M059J (cell line): ENCODE measurements at regions not wholly inside any gene's neighbourhood (a gene's known extent, or its start where the extent isn't known, plus 50 kb on each side); places are given as distances from the start of the nearest gene placed in this dataset.
A peak's percentile ranks its signal among the peaks of the same experiment; 100 is the strongest.

Experiments used
- DNase-seq: peaks from one replicate; pipeline ENCODE4 v3.0.0-alpha.2; 2012; ENCODE audit warnings: low read depth

DNA sequence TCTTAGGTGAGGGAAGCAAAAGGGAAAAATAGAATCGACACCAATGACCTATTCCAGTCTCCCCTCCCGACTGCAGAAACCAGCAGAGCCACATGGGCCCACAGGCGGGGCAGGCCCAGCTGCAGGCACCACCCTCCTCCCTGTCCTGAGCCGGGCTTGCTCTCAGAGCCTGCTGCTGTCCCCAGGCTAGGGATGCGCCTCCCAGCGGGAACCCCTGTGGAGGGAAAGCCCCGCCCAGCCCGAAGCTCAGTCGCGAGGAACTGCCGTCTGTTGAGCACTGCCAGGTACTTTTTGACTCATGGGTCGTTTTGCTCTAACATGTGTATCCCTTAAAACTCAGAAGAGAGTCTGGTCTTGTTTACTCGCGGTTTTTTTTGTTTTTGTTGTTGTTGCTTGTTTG is 124.5 kb upstream of the RET start:
- peak; percentile 10 for DNase-seq

- no peak for DNase-seq
Observed at GRCh38 chr10:42952931-42953683, 123.8 kb upstream of the RET start.

DNA sequence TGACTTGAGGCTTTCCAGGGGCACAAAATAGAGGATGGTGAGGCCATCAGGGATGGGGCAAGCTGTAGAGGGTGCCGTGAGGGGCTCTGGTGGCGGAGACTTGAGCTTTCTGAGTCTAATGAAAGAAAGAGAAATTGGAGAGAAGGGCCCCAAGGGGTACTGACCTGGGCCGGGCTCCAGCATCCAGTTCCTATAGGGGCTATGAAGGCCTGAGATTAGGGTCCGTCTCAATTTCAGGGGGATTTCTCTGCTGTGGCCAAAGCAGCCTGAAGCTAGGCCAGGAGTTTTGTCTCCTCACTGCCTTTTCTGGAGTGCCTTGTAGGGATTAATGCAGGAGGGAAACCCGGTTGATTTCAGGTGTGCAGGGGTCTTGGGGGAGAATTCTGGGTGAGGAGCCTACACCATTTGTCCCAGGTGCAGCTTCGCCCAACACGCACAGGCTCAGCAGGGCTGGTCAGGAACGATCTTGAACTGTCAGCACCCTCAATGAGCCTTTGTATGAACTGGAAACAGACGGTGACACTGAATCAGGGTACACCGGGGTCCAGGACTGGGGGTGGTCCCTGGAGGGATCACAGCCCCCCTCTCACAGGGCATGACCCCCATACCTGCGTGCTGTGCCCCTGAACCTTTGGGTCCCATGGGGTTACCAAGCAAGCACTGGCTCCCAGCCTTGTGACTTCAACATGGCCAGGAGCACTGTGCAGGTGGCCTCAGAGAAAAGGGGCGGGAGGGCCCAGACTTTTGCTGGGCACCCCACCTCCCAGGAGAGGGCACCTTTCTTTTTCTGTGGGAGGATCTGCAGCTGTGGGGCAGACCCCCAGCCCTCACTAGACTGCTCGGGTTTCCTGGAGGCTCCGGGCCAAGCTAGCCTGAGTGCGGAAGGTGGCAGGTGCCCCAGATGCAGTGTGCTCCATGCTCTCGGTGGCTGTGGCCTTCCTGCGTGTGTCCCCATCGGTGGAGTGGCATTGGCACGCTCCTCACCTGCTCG is 122.9 kb upstream of the RET start:
- DNase-seq = no peak

DNA sequence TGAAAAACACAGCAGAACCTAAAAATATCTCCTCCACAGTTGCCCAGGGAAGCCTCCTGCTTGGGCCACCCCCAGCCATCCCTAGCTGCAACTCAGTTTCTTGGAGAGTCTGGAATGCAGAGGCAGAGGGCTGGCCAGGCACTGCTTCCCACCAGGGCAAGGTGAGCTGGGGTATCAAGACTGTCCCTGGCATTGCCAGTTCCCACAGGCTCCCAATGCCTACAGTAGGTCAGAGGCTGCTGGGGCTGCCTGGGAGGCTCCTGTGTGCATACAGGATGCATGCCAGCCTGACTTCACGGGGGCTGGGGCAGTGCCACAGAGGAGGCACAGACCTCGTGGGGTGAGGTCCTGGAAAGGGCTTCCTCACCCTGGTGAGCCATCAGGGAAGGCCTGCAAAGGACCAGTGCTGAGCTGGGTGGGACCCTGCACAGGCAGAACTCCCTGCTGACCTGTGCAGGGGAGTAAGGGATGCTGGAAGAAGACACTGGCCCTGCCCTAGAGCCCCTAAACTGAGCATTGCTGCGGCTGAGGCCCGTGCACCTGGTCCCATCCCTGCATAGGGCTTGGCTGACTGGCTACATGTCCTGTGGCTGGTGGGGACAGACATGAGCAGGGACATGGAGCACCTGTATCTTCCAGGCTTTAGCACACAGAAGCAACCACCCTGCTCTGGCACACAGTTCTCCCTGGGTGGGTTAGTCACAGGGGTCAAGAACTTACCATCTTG is 121.9 kb upstream of the RET start:
- no peak for DNase-seq

DNA sequence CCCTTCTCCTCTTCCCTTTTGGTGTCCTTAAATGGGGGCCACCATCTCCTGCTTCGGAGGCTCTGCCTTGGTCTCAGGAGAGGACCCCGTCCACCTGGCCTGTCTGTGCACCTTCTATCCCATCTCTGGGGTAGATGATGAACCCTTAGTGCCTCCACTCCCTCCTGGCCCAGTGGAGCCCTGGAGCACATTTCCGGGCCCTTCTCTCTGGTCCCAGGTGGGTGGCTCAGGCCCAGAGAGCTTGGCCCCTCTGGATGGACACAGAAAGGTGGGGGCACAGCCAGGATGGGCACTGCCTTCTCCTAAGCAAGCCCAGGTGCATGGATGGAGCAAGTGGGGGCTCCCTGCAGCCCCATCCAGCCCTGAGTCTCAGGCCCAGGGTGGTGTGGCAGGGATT is 121.4 kb upstream of the RET start:
- DNase-seq = no peak

- DNase-seq = no peak
Observed at GRCh38 chr10:42956045-42956444, 120.8 kb upstream of the RET start.

GRCh38 chr10:42958142-42958868 is 118.6 kb upstream of the RET start:
- DNase-seq = no peak

DNA sequence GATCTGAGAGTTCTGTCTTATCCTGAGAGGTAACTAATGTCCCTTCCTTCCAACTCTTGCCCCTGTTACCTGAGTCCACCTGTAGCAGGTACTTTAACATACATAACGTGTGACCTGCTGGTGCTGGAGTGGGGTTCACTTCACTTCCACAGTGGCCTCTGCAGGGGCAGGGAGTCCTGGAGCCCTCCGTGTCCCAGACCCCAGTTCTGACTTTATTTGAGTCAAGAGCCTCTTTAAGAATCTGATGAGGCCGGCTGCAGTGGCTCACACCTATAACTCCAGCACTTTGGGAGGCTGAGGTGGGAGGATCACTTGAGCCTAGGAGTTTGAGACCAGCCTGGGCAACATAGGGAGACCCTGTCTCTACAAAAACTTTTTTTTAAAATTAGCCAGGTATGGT is 117.0 kb upstream of the RET start:
- no peak for DNase-seq

GRCh38 chr10:42960491-42960990 is 116.3 kb upstream of the RET start:
- peak; percentile 67 for DNase-seq

DNA sequence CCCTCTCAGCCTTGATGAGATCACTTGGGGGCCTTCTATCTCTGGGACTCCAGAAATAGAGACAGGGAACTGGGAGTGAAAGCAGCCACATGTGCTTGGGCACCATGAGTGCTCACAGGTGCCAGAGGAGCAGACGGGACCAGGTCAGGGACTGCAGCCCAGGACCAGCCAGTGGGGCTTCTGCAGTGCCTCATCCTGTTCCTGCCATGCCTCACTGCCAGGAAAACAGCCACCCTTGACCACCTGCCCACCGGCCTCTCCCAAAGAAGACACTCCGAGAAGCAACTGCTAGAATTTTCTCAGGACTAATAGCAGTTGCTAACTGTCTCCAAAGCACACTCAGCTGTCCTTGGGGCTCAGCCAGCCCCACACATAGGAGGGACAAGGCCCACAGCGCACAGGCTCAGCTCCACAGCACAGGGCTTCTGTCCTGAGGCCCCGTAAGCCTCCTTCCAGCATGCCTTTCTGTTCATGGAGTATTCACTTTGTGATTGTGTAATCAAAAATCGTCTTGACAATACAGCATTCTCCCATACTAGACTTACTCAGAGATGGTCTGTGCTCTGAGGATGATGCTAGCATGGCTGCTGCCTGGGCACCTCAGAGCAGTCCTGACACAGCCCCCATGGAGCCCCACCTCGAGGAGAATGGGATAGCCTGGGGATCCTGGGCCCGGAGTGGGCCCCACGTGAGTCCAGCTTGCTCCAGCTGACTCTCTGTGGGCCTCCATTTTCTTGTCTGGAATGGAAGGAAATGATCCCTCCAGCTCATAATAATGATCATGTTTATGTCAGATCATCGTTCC is 115.7 kb upstream of the RET start:
- DNase-seq = no peak

- DNase-seq = no peak
Observed at GRCh38 chr10:42961796-42962109, 115.1 kb upstream of the RET start.

DNA sequence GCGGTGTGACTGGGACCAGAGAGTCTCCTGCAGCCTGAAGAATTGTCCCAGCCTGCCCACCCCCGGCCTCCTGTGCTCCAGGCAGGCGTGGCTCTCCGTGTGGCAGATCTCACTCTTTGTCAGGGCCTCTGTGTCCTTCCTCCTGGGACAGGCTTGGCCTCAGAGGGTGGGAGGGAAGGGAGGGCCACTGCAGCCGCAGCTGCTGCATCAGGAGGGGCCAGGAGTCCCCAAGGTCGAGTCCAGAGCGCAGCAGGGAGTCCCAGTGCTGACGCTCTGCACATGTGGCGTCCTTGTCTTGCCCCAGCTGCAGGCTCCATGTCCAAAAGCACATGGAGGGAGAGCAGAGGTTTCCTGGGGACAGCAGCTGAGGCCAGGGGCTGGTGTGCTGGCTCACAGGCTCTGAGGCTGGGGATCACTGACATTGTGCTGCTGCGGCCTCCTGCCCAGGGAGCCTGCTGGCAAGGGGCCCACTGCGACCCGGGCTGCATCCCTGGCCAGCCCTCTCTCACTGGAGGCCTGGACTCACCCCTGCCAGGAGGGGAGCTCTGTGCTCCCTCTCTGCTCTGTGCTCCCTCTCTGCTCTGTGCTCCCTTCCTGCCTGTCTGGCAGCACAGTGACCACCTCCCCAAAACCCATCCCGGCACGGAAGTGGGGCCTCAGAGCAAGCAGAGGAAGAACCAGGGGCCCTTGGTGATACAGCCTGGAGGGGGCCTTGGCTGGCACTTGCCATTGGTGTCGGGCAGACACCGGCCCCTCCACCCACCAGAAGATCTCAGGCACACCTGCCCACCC is 114.6 kb upstream of the RET start:
- DNase-seq = no peak

DNA sequence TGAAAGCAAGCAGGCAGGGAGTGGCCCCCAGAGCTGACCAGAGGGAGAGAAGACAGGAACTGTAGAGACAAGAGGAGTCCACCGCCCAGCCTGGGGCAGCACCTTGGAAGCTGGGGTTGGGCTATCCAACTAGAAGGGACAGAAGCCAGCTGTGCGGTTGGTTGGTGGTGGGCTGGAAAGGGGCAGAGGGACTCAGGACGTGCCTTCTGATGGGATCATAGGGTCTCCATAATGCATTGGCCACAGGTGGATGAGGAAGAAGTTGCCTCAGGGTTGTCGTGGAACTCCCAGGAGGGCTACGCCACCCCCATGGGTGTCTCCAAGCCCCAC is 114.0 kb upstream of the RET start:
- DNase-seq = no peak

- no peak for DNase-seq
Observed at GRCh38 chr10:42963312-42963711, 113.6 kb upstream of the RET start.

DNA sequence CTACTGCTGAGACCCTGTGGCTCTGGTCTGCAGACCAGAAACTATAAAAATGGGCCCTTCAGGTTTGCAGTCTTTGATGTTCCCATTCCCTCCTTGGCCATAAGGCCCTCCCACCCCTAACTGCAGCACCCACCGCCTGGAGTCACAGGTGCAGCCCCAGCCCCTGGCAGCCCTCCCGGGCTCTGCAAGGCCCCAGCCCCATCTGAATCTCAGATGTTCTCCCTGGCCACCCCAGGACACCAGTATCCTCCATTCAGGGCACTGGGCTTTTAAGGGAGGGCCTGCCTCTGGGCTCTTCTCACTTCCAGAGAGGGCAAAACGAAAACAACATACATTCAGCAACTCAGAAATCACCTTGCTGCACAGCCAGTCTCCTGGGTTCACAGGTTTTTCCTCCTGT is 107.7 kb upstream of the RET start:
- no peak for DNase-seq

DNA sequence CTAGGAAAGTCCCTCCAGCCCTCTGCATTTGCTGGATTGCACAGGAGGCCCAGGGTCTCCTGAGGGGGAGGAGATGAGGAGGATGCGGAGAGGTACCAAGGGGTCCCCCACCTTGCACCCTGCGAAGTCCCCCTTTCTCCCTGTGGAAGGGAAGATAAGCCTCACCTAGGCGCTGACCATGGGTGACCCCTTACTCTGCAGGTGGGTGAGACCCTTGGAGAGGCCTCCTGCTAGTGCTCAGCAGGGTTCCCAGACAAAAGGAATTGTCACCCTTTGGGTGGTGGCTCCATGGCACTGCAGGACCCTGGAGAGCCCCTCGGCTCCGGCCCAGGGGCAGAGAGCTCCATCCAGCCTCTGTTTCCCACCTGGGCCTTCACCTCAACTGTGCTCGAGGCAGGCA is 107.0 kb upstream of the RET start:
- no peak for DNase-seq

GRCh38 chr10:42970451-42971250 is 106.2 kb upstream of the RET start:
- DNase-seq = no peak

GRCh38 chr10:42971251-42971599 is 105.6 kb upstream of the RET start:
- DNase-seq = no peak

GRCh38 chr10:42972946-42973345 is 103.9 kb upstream of the RET start:
- DNase-seq = no peak
